Amniotic stem cell (primary cell): ENCODE measurements at regions not wholly inside any gene's neighbourhood (a gene's known extent, or its start where the extent isn't known, plus 50 kb on each side); places are given as distances from the start of the nearest gene placed in this dataset.
A peak's percentile ranks its signal among the peaks of the same experiment; 100 is the strongest.

Experiments
- DNase-seq: peaks from one replicate; lab custom pipeline; 2025; lab: John Stamatoyannopoulos, UW

- DNase-seq: peak; percentile 74
Observed at GRCh38 chr7:84412161-84412969, 217.8 kb upstream of the SEMA3A start.

DNA sequence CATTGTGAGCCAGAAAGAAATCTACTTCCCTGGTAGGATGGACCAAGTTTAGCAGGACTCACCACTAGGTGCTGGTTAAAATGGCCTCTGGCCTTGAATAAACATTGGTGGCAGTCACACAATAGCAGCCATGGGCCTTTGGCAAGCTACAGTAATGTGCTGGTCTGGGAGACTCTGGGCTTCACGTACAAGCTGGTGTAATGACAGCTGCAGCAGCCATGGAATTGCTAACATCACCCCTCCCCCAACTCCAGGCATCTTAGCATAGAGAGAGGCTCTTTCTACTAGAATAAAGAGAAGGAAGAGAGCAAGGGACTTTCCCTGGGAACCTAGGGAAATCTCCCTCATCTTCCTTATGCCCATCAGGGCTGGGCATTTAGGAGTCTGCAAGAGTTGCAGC is 205.1 kb upstream of the SEMA3A start:
- DNase-seq: no peak

- no peak for DNase-seq
Observed at GRCh38 chr7:84394219-84394618, 199.6 kb upstream of the SEMA3A start.

- no peak for DNase-seq
Observed at GRCh38 chr7:84393786-84394185, 199.2 kb upstream of the SEMA3A start.

- DNase-seq: no peak
Observed at GRCh38 chr7:84390845-84391244, 196.3 kb upstream of the SEMA3A start.

- DNase-seq: no peak
Observed at GRCh38 chr7:84389242-84389641, 194.7 kb upstream of the SEMA3A start.

- DNase-seq: no peak
Observed at GRCh38 chr7:84387595-84387994, 193.0 kb upstream of the SEMA3A start.

DNA sequence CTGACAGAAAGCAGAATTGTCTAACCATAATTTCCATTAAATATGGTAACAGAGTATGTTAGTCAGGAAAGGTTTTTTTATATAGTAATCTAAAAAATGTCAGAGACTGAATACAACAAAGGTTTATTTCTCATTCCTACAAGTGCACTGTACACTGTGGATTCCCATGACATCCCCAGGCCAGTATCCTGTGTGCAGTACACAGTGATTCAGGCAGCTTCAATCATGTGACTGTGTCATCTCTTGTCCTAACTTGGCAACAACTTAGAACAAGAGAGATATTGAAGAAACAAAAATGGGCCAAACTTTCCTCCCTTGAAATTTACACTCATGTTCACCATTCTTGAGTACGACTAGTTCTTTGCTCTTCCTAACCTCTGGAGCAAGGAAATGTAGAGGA is 189.8 kb upstream of the SEMA3A start:
- no peak for DNase-seq

GRCh38 chr7:84379446-84379845 is 184.9 kb upstream of the SEMA3A start:
- DNase-seq: no peak

DNA sequence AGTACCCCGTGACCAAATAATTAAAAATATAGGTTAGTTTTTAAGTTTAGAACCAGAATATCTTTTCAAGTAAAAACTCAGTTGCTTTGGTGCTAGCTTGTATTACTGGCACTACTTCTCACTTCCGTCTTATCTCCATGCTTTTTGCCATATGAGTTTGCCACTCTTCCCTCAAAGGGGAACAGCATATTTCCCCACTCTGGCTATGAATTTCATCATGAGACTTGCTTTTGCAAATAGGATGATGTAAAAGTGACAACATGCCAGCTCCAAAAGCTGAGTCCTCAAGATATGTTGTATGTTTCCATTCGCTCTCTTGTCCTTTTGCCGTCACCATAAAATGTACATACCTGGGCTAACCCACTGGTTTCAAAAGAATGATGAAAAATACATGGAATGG is 178.1 kb upstream of the SEMA3A start:
- DNase-seq: no peak

DNA sequence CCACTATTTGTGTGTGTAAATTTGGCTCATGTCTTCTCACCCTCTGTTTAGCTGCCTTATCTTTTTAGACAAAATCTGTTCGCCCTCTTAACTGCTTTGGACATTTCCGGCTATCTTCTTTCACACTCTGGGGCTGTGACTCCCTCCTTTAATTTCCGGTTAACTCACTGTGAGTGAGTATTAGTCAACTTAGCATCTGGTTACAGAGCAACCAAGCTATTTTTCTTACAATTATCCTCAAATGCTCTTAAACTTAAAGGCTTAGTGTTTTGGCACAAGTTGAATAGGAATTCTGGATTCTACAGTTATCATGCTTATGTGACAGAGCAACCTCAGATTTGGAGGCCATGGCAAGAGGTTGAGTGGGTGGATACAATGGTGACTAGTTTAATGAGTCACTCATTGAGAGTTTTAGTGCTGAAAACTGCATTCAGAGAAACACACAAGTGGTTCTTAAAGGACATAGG is 177.6 kb upstream of the SEMA3A start:
- peak; percentile 90 for DNase-seq

DNA sequence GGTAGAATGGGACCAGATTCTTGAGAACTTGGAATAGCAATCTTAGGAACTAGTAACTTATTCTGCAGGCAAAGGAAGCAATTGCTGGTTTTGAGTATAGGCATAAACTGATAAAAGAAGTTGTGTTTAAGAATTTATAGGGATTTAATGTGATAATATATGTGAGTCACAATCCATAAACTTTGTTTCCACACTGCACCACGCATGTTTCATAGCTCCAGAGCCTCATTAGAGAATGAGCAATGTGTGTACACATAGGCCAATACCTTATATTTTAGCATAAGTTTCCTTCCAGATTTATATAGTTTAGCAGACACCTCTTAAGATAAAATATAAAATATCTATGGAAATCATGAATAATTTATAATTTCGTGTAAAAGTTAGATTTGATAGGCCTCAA is 175.5 kb upstream of the SEMA3A start:
- no peak for DNase-seq

DNA sequence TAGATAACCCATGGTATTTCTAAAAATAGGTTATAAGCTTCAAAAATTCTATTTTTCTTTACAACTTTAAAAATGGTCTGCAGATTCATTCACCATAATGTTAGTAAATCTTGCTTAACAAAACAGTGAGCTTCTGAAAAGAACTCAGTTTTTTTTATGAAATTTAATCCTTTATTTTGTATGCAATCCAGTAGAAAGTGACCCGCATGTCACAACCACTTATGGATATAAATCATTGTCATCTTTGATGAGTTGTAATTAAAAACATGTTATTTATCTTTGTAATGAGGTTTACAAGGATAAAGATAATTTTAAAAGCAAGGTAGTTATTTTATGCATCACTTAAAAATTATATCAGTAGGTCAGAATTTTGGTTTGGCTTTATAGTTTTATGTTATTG is 173.5 kb upstream of the SEMA3A start:
- no peak for DNase-seq

DNA sequence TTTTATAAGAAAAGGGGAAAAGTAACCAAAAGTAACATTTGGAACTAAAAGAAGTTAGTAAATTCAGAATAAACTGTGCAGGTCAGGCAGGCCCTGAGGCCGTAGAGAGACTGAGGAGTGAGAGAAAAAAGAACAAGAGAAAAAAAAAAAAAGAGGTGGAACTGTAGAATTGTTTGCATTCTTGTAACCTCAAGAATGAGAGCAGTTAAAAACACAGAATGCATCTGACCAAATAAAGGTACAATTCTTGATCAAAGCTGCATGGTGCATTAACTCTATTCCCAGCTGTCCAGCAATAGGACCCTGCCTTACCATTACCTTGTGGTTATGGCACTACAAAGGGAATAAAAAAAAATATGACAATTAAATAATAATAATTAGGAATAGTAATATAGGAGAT is 170.1 kb upstream of the SEMA3A start:
- peak; percentile 1 for DNase-seq

- no peak for DNase-seq
Observed at GRCh38 chr7:84363741-84364140, 169.2 kb upstream of the SEMA3A start.

DNA sequence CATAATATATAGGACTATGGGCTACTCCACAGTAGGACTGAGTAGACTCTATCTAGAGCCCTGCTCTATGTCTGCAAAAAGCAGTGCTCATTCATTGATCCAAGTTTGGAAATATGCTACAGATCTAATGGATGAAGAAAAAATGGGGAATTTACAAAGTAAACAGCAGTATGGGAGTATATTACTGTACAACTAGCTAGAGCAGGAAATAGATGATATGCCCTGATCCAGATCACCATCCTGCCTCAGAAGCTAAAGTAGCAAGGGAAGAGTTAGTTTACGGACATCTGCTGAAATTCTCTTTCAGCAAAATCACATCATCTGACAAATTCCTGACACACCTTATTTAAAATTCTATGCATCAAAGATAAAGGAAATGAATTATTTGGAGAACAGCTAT is 168.2 kb upstream of the SEMA3A start:
- DNase-seq: no peak

DNA sequence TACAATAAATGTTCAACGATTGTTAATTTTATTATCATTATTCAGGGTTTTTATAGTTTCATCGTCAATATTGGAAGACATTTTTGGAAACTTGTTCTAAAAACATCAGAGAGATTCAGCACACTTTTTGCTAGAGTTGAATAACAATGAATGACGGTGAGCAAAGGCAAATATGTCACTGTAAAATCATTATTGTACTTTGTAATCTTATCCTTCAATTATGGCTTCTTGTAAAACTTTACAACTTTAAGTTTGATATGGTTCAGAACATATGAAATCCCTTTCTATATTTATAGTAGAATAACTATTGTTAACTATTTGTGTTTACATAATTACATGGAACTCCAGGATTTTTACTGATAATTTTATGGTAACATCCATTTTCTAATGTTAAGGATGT is 167.8 kb upstream of the SEMA3A start:
- DNase-seq: no peak

GRCh38 chr7:84354866-84355265 is 160.3 kb upstream of the SEMA3A start:
- DNase-seq: no peak

DNA sequence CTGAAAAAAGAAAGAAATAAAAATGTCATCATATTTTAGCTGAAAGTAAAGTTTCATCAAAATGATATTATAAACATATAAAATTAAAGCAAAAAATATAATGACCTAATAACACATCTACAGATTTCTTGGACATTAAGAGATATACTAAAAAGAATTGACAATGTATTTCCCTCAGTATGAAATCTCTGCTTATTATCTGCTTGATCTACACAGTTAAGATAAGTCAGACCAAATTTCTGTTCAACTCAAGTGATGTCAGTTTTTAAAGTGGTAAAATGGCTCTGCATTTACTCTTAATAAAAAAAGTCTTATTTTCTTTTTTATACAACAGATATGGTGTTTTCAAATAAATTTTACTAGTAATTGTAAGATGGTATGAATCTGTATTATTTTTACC is 159.4 kb upstream of the SEMA3A start:
- no peak for DNase-seq

GRCh38 chr7:84339306-84339705 is 144.7 kb upstream of the SEMA3A start:
- DNase-seq: no peak

DNA sequence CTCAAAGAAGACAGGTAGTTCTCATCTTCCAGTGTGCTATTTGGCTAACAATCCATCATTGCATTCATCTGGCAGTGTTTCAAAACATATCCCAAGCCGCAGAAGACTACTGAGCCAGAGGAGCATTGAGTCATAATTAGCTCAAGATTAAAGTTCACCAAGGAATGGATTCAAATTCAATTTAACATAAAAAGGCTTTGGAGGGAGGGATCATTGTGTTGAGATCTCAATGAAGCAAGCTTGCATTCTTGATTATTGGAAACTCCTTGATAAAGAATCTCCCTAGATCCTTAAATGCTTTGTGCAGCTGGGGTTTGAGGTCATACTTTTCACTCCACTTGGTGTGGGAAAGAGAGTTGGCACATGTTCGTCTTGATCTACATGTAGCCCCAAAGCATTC is 142.8 kb upstream of the SEMA3A start:
- DNase-seq: no peak

GRCh38 chr7:84336766-84337165 is 142.2 kb upstream of the SEMA3A start:
- DNase-seq: no peak

- DNase-seq: no peak
Observed at GRCh38 chr7:84336303-84336702, 141.7 kb upstream of the SEMA3A start.

- DNase-seq: no peak
Observed at GRCh38 chr7:84331616-84332015, 137.0 kb upstream of the SEMA3A start.
